DMS153 treated with DMSO at 0.1 percent for 48 hours (cell line): ENCODE measurements at regions not wholly inside any gene's neighbourhood (a gene's known extent, or its start where the extent isn't known, plus 50 kb on each side); places are given as distances from the start of the nearest gene placed in this dataset.
"Not testable (repeated sequence)": the region's sequence is repeated elsewhere in the genome, so short reads cannot be mapped to it uniquely, and the experiment has no call there.

Experiments
- DNase-seq: peaks from one replicate; lab custom pipeline; 2025; ENCODE audit not compliant: unreplicated experiment; lab: John Stamatoyannopoulos, UW

GRCh38 chr5:121429761-121430160 lies 421.9 kb upstream of the FTMT start:
- no peak for DNase-seq

- no peak for DNase-seq
These were observed 421.1 kb upstream of the FTMT start for GRCh38 chr5:121430538-121430937.

GRCh38 chr5:121445511-121445910 lies 406.2 kb upstream of the FTMT start:
- DNase-seq = no peak

- DNase-seq = no peak
These were observed 389.2 kb upstream of the FTMT start for GRCh38 chr5:121462441-121462840.

GRCh38 chr5:121471222-121471621 lies 380.5 kb upstream of the FTMT start:
- DNase-seq = not testable (repeated sequence)

GRCh38 chr5:121478636-121479035 lies 373.0 kb upstream of the FTMT start:
- DNase-seq = no peak

GRCh38 chr5:121479337-121479736 lies 372.3 kb upstream of the FTMT start:
- DNase-seq = no peak

- no peak for DNase-seq
These were observed 366.4 kb upstream of the FTMT start for GRCh38 chr5:121485281-121485680.

GRCh38 chr5:121485999-121486398 lies 365.7 kb upstream of the FTMT start:
- not testable (repeated sequence) for DNase-seq

- DNase-seq = no peak
These were observed 361.7 kb upstream of the FTMT start for GRCh38 chr5:121489972-121490371.

- DNase-seq = no peak
These were observed 354.5 kb upstream of the FTMT start for GRCh38 chr5:121497176-121497575.

GRCh38 chr5:121500310-121500709 lies 351.4 kb upstream of the FTMT start:
- no peak for DNase-seq

GRCh38 chr5:121503111-121503840 lies 348.4 kb upstream of the FTMT start:
- peak; percentile 0 for DNase-seq

GRCh38 chr5:121516997-121517396 lies 334.7 kb upstream of the FTMT start:
- DNase-seq = no peak

- DNase-seq = no peak
These were observed 326.0 kb upstream of the FTMT start for GRCh38 chr5:121525706-121526105.

GRCh38 chr5:121526908-121527307 lies 324.8 kb upstream of the FTMT start:
- no peak for DNase-seq

- no peak for DNase-seq
These were observed 317.9 kb upstream of the FTMT start for GRCh38 chr5:121533814-121534213.

GRCh38 chr5:121550989-121551388 lies 300.7 kb upstream of the FTMT start:
- DNase-seq = no peak

- no peak for DNase-seq
These were observed 291.9 kb upstream of the FTMT start for GRCh38 chr5:121559832-121560231.

GRCh38 chr5:121572061-121572460 lies 279.6 kb upstream of the FTMT start:
- no peak for DNase-seq

- no peak for DNase-seq
These were observed 277.8 kb upstream of the FTMT start for GRCh38 chr5:121573721-121574382.

GRCh38 chr5:121581588-121581987 lies 270.1 kb upstream of the FTMT start:
- DNase-seq = no peak

- DNase-seq = no peak
These were observed 254.8 kb upstream of the FTMT start for GRCh38 chr5:121596882-121597281.
